Stimulated activated CD4-positive, alpha-beta T cell treated with anti-CD3 and anti-CD28 coated beads, Interleukin-12 subunit alpha, Interleukin-12 subunit beta, amount 100 ng/mL, for 4 hours (primary cell): ENCODE measurements at regions not wholly inside any gene's neighbourhood (a gene's known extent, or its start where the extent isn't known, plus 50 kb on each side); places are given as distances from the start of the nearest gene placed in this dataset.

ENCODE experiments used
- DNase-seq: peaks from one replicate; pipeline ENCODE4 v3.0.0-alpha.2; 2020

GRCh38 chr6:170053966-170054661 lies 236.8 kb downstream of the DLL1 start:
- no peak for DNase-seq

- no peak for DNase-seq
These were observed 237.7 kb downstream of the DLL1 start for GRCh38 chr6:170052991-170053821.

GRCh38 chr6:170051229-170052172 lies 239.4 kb downstream of the DLL1 start:
- DNase-seq, result no peak

- DNase-seq, result no peak
These were observed 240.3 kb downstream of the DLL1 start for GRCh38 chr6:170050591-170051041.

- no peak for DNase-seq
These were observed 241.0 kb downstream of the DLL1 start for GRCh38 chr6:170049641-170050561.

GRCh38 chr6:170048615-170049256 lies 242.1 kb downstream of the DLL1 start:
- no peak for DNase-seq

- no peak for DNase-seq
These were observed 243.1 kb downstream of the DLL1 start for GRCh38 chr6:170047823-170048222.

- DNase-seq, result no peak
These were observed 243.9 kb downstream of the DLL1 start for GRCh38 chr6:170046791-170047626.

GRCh38 chr6:170045981-170046667 lies 244.8 kb downstream of the DLL1 start:
- DNase-seq, result no peak

- DNase-seq, result no peak
These were observed 245.3 kb downstream of the DLL1 start for GRCh38 chr6:170045563-170045960.

GRCh38 chr6:170044836-170045562 lies 245.9 kb downstream of the DLL1 start:
- DNase-seq, result no peak

GRCh38 chr6:170043881-170044790 lies 246.7 kb downstream of the DLL1 start:
- no peak for DNase-seq

- DNase-seq, result no peak
These were observed 247.6 kb downstream of the DLL1 start for GRCh38 chr6:170043150-170043819.

- DNase-seq, result no peak
These were observed 248.2 kb downstream of the DLL1 start for GRCh38 chr6:170042596-170043118.

- no peak for DNase-seq
These were observed 248.8 kb downstream of the DLL1 start for GRCh38 chr6:170042123-170042522.

GRCh38 chr6:170041526-170041925 lies 249.4 kb downstream of the DLL1 start:
- DNase-seq, result no peak

GRCh38 chr6:170040906-170041305 lies 250.0 kb downstream of the DLL1 start:
- DNase-seq, result no peak
